ENCODE measurements at regions not wholly inside any gene's neighbourhood (a gene's known extent, or its start where the extent isn't known, plus 50 kb on each side); places are given as distances from the start of the nearest gene placed in this dataset.

DNA sequence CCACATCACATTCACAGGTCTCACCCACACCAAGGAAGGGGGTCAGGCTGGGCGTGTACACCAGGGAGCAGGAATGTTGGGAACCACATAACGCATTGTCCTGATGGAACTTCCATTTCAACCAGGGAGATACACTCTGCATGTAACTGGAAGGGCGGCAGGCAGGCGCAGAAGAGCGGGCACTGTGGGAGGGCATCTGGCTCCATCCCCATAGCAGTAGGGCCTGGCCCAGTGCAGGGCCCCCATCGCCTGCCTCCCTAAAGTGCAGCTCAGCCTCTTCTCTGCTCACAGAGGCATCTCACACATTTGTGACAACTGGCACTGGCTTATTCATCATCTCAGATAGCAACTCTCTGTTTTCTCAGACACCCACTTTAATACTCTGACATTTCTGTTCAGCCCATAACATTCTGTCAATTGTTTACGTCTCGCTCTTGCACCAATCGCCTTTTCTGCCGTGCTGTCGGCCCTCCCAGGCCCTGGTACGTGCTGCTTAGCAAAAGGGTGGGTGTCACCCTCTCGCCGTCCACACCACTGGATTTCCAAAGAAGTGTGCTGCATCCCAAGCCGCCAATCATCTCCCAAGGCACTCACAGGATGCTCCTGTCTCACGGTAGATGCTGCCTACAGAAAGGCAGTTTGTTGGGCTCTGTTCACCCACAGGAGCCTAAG is 353.3 kb upstream of the ZNF507 start:
- 81 to 82% methylated on average over 16 of the region's 16 CpGs for WGBS, 2 donors
- Histone ChIP-seq H3K36me3 (ENCODE audit: control insufficient read depth in 2 of 2, insufficient read depth in 2 of 2, low read length in 1 of 2) (no peaks in the 10 kb centered on the region), H3K27ac (ENCODE audit: low read depth in 2 of 2, low read length in 1 of 2) (no peak overlapping the region), H3K4me3 (ENCODE audit: low read depth in 1 of 2, low read length in 2 of 2) (no peak overlapping the region), H3K4me1 (ENCODE audit: control insufficient read depth in 2 of 2, insufficient read depth in 2 of 2, low read length in 1 of 2) (no peaks in the 10 kb centered on the region), H3K9me3 (ENCODE audit: control insufficient read depth in 2 of 2, insufficient read depth in 1 of 2, low read depth in 1 of 2, low read length in 1 of 2) (peaks cover 4 to 8% of the 10 kb centered on the region in 2 donors), H3K27me3 (ENCODE audit: control insufficient read depth in 1 of 2, insufficient read depth in 2 of 2, low read length in 2 of 2) (no peaks in the 10 kb centered on the region)

DNA sequence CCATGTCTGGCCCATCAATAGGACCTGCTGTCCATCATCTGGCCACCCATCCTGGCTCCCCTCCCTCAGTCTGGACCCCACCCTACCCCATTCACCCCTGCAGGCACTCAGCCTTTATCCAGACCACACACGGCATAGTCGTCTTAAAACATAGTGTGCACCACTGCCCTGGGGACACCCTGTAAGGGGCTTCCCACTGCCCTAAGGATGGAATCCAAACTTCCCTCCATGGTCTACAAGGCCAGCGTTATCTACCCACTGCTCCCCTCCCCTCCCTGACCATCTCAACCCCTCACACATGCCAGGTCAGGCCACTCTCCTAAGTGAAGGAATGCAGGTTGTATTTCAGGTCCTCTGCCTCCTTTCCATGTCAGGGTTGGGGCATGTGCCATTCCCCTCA is 352.7 kb upstream of the ZNF507 start:
- Histone ChIP-seq H3K27ac (ENCODE audit: low read depth in 2 of 2, low read length in 1 of 2) (no peak overlapping the region), H3K27me3 (ENCODE audit: control insufficient read depth in 1 of 2, insufficient read depth in 2 of 2, low read length in 2 of 2) (no peaks in the 10 kb centered on the region), H3K4me3 (ENCODE audit: low read depth in 1 of 2, low read length in 2 of 2) (no peak overlapping the region), H3K36me3 (ENCODE audit: control insufficient read depth in 2 of 2, insufficient read depth in 2 of 2, low read length in 1 of 2) (no peaks in the 10 kb centered on the region), H3K9me3 (ENCODE audit: control insufficient read depth in 2 of 2, insufficient read depth in 1 of 2, low read depth in 1 of 2, low read length in 1 of 2) (peaks cover 4 to 5% of the 10 kb centered on the region in 2 donors), H3K4me1 (ENCODE audit: control insufficient read depth in 2 of 2, insufficient read depth in 2 of 2, low read length in 1 of 2) (no peaks in the 10 kb centered on the region)
- 88 to 96% methylated on average over 3 of the region's 3 CpGs for WGBS, 2 donors

GRCh38 chr19:31995546-31995945 is 349.9 kb upstream of the ZNF507 start:
- no peaks in the 10 kb centered on the region for H3K36me3 ChIP-seq (ENCODE audit: control insufficient read depth in 2 of 2, insufficient read depth in 2 of 2, low read length in 1 of 2)
- no peak overlapping the region for H3K27ac ChIP-seq (ENCODE audit: low read depth in 2 of 2, low read length in 1 of 2)
- no peak overlapping the region for H3K4me3 ChIP-seq (ENCODE audit: low read depth in 1 of 2, low read length in 2 of 2)
- H3K4me1 ChIP-seq (ENCODE audit: control insufficient read depth in 2 of 2, insufficient read depth in 2 of 2, low read length in 1 of 2) = no peaks in the 10 kb centered on the region
- no peaks in the 10 kb centered on the region for H3K27me3 ChIP-seq (ENCODE audit: control insufficient read depth in 1 of 2, insufficient read depth in 2 of 2, low read length in 2 of 2)
- H3K9me3 ChIP-seq (ENCODE audit: control insufficient read depth in 2 of 2, insufficient read depth in 1 of 2, low read depth in 1 of 2, low read length in 1 of 2) = peaks cover under 1 to 4% of the 10 kb centered on the region in 2 donors

GRCh38 chr19:32010071-32010470 is 335.3 kb upstream of the ZNF507 start:
- Histone ChIP-seq H3K4me1 (ENCODE audit: control insufficient read depth in 2 of 2, insufficient read depth in 2 of 2, low read length in 1 of 2) (no peaks in the 10 kb centered on the region), H3K27ac (ENCODE audit: low read depth in 2 of 2, low read length in 1 of 2) (no peak overlapping the region), H3K9me3 (ENCODE audit: control insufficient read depth in 2 of 2, insufficient read depth in 1 of 2, low read depth in 1 of 2, low read length in 1 of 2) (no peaks in the 10 kb centered on the region), H3K36me3 (ENCODE audit: control insufficient read depth in 2 of 2, insufficient read depth in 2 of 2, low read length in 1 of 2) (no peaks in the 10 kb centered on the region), H3K27me3 (ENCODE audit: control insufficient read depth in 1 of 2, insufficient read depth in 2 of 2, low read length in 2 of 2) (no peaks in the 10 kb centered on the region), H3K4me3 (ENCODE audit: low read depth in 1 of 2, low read length in 2 of 2) (no peak overlapping the region)
- WGBS, 2 donors = 84 to 92% methylated on average over 12 of the region's 12 CpGs

GRCh38 chr19:32012206-32012605 is 333.2 kb upstream of the ZNF507 start:
- Histone ChIP-seq H3K27ac (ENCODE audit: low read depth in 2 of 2, low read length in 1 of 2) (no peak overlapping the region), H3K9me3 (ENCODE audit: control insufficient read depth in 2 of 2, insufficient read depth in 1 of 2, low read depth in 1 of 2, low read length in 1 of 2) (no peaks in the 10 kb centered on the region), H3K36me3 (ENCODE audit: control insufficient read depth in 2 of 2, insufficient read depth in 2 of 2, low read length in 1 of 2) (no peaks in the 10 kb centered on the region), H3K4me3 (ENCODE audit: low read depth in 1 of 2, low read length in 2 of 2) (no peak overlapping the region), H3K27me3 (ENCODE audit: control insufficient read depth in 1 of 2, insufficient read depth in 2 of 2, low read length in 2 of 2) (no peaks in the 10 kb centered on the region), H3K4me1 (ENCODE audit: control insufficient read depth in 2 of 2, insufficient read depth in 2 of 2, low read length in 1 of 2) (no peaks in the 10 kb centered on the region)
- WGBS, 2 donors = 52 to 66% methylated on average over 6 of the region's 6 CpGs

- H3K4me3 ChIP-seq (ENCODE audit: low read depth in 1 of 2, low read length in 2 of 2) = no peak overlapping the region
- H3K4me1 ChIP-seq (ENCODE audit: control insufficient read depth in 2 of 2, insufficient read depth in 2 of 2, low read length in 1 of 2) = no peaks in the 10 kb centered on the region
- no peaks in the 10 kb centered on the region for H3K9me3 ChIP-seq (ENCODE audit: control insufficient read depth in 2 of 2, insufficient read depth in 1 of 2, low read depth in 1 of 2, low read length in 1 of 2)
- no peak overlapping the region for H3K27ac ChIP-seq (ENCODE audit: low read depth in 2 of 2, low read length in 1 of 2)
- no peaks in the 10 kb centered on the region for H3K36me3 ChIP-seq (ENCODE audit: control insufficient read depth in 2 of 2, insufficient read depth in 2 of 2, low read length in 1 of 2)
- H3K27me3 ChIP-seq (ENCODE audit: control insufficient read depth in 1 of 2, insufficient read depth in 2 of 2, low read length in 2 of 2) = no peaks in the 10 kb centered on the region
- WGBS, 2 donors = 47 to 58% methylated on average over 6 of the region's 6 CpGs
Measured at GRCh38 chr19:32012886-32013631, 332.4 kb upstream of the ZNF507 start.

- no peak overlapping the region for H3K4me3 ChIP-seq (ENCODE audit: low read depth in 1 of 2, low read length in 2 of 2)
- H3K36me3 ChIP-seq (ENCODE audit: control insufficient read depth in 2 of 2, insufficient read depth in 2 of 2, low read length in 1 of 2) = no peaks in the 10 kb centered on the region
- H3K27me3 ChIP-seq (ENCODE audit: control insufficient read depth in 1 of 2, insufficient read depth in 2 of 2, low read length in 2 of 2) = no peaks in the 10 kb centered on the region
- WGBS, 2 donors = 47 to 55% methylated on average over 9 of the region's 9 CpGs
- H3K27ac ChIP-seq (ENCODE audit: low read depth in 2 of 2, low read length in 1 of 2) = no peak overlapping the region
- H3K9me3 ChIP-seq (ENCODE audit: control insufficient read depth in 2 of 2, insufficient read depth in 1 of 2, low read depth in 1 of 2, low read length in 1 of 2) = no peaks in the 10 kb centered on the region
- no peaks in the 10 kb centered on the region for H3K4me1 ChIP-seq (ENCODE audit: control insufficient read depth in 2 of 2, insufficient read depth in 2 of 2, low read length in 1 of 2)
Measured at GRCh38 chr19:32017176-32017953, 328.0 kb upstream of the ZNF507 start.

DNA sequence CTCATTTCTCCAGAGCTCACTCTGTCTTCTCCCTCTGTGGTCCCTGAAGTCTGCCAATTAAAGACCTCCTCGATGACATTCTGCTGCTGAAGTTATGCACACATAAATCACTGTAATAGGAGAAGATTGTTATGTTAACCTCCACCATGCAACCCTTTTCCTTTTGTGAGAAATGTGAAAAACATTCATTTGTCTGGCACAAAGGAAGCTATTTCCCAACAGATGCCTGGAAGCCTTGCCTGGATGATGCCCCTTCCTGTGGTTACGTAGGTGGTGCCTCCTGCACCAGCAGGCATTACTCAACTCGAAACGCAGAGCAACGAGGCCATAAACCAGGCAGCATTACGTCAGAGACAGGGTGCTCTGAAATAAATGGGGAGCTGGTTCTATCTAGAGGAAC is 327.4 kb upstream of the ZNF507 start:
- H3K27ac ChIP-seq (ENCODE audit: low read depth in 2 of 2, low read length in 1 of 2) = no peak overlapping the region
- no peak overlapping the region for H3K4me3 ChIP-seq (ENCODE audit: low read depth in 1 of 2, low read length in 2 of 2)
- H3K9me3 ChIP-seq (ENCODE audit: control insufficient read depth in 2 of 2, insufficient read depth in 1 of 2, low read depth in 1 of 2, low read length in 1 of 2) = no peaks in the 10 kb centered on the region
- no peaks in the 10 kb centered on the region for H3K4me1 ChIP-seq (ENCODE audit: control insufficient read depth in 2 of 2, insufficient read depth in 2 of 2, low read length in 1 of 2)
- no peaks in the 10 kb centered on the region for H3K36me3 ChIP-seq (ENCODE audit: control insufficient read depth in 2 of 2, insufficient read depth in 2 of 2, low read length in 1 of 2)
- H3K27me3 ChIP-seq (ENCODE audit: control insufficient read depth in 1 of 2, insufficient read depth in 2 of 2, low read length in 2 of 2) = no peaks in the 10 kb centered on the region
- WGBS, 2 donors = 32 to 34% methylated on average over 6 of the region's 6 CpGs

DNA sequence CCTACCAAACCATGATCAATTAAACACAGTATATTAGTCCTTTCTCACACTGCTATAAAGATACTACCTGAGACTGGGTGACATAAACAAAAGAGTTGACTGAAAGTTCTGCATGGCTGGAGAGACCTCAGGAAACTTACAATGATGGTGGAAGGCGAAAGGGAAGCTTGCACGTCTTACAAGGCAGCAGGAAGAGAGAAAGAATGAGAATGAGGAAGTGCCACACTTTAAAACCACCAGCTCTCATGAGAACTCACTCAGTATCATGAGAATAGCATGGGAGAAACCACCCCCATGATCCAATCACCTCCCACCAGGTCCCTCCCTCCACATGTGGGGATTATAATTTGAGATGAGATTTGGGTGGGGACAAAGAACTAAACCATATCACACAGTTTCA is 324.9 kb upstream of the ZNF507 start:
- Histone ChIP-seq H3K9me3 (ENCODE audit: control insufficient read depth in 2 of 2, insufficient read depth in 1 of 2, low read depth in 1 of 2, low read length in 1 of 2) (no peaks in the 10 kb centered on the region), H3K27me3 (ENCODE audit: control insufficient read depth in 1 of 2, insufficient read depth in 2 of 2, low read length in 2 of 2) (no peaks in the 10 kb centered on the region), H3K27ac (ENCODE audit: low read depth in 2 of 2, low read length in 1 of 2) (no peak overlapping the region), H3K36me3 (ENCODE audit: control insufficient read depth in 2 of 2, insufficient read depth in 2 of 2, low read length in 1 of 2) (no peaks in the 10 kb centered on the region), H3K4me1 (ENCODE audit: control insufficient read depth in 2 of 2, insufficient read depth in 2 of 2, low read length in 1 of 2) (no peaks in the 10 kb centered on the region), H3K4me3 (ENCODE audit: low read depth in 1 of 2, low read length in 2 of 2) (no peak overlapping the region)
- 73 to 74% methylated on average over 2 of the region's 2 CpGs for WGBS, 2 donors
